Cardiac fibroblast (primary cell): ENCODE measurements at regions not wholly inside any gene's neighbourhood (a gene's known extent, or its start where the extent isn't known, plus 50 kb on each side); places are given as distances from the start of the nearest gene placed in this dataset.
A peak's percentile ranks its signal among the peaks of the same experiment; 100 is the strongest.

Experiments used
- DNase-seq, 2 donors: peaks; one replicate each; pipeline versions ENCODE4 v3.0.0 to v3.0.0-alpha.2; 2010; ENCODE audit warnings: low read depth in 2 of 2
- H3K4me3 ChIP-seq, 2 donors: replicated peaks in 1 of 2; 1 replicate in 1 of 2; 2 replicates in 1 of 2; pipeline ENCODE4 v1.5.1; 2011; ENCODE audit warnings: low read depth in 2 of 2, low read length in 2 of 2, mild to moderate bottlenecking in 2 of 2, moderate library complexity in 1 of 2
- TF ChIP-seq, protein P1 (sequence below): IDR thresholded peaks from one replicate; pipeline ENCODE4 v1.5.1; 2011; ENCODE audit warnings: low read depth, mild to moderate bottlenecking, low read length, inconsistent platforms

DNA sequence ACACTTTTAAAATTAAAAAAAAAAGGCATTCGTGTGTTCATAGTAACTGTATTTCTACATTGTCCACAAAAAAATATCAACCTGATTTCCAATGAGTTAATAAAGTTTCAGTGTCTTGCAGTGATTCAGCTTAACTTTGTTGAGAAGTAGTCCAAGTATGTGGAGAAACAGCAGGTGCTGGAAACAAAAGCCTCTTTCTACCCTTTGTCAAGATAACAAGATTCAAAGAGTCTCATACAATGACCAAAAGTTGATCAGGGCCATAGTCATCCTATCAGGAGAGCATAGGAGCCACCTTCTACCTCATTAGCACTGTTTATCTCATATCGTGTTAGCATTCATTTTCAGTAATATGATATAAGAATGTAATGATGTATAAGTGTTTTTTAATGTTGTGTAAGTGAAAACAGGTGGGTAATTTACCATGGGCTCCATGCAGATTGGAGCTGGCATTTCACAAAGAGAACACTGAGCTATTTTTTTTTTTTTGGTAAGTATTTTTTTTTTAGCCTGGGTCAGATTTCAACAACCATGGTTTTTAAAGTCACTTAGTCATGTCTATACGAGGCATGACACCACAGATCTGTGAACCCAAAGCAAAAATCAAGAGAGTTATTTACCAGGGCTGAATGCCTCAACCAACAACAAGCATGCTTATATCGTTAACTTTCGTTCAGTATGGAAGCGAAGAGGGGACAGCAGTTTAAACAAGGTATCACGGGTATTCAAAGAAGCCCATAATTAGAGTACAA, 165.0 kb upstream of the ZNF521 start:
- TF ChIP-seq, protein P1, sequence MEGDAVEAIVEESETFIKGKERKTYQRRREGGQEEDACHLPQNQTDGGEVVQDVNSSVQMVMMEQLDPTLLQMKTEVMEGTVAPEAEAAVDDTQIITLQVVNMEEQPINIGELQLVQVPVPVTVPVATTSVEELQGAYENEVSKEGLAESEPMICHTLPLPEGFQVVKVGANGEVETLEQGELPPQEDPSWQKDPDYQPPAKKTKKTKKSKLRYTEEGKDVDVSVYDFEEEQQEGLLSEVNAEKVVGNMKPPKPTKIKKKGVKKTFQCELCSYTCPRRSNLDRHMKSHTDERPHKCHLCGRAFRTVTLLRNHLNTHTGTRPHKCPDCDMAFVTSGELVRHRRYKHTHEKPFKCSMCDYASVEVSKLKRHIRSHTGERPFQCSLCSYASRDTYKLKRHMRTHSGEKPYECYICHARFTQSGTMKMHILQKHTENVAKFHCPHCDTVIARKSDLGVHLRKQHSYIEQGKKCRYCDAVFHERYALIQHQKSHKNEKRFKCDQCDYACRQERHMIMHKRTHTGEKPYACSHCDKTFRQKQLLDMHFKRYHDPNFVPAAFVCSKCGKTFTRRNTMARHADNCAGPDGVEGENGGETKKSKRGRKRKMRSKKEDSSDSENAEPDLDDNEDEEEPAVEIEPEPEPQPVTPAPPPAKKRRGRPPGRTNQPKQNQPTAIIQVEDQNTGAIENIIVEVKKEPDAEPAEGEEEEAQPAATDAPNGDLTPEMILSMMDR: no peak

DNA sequence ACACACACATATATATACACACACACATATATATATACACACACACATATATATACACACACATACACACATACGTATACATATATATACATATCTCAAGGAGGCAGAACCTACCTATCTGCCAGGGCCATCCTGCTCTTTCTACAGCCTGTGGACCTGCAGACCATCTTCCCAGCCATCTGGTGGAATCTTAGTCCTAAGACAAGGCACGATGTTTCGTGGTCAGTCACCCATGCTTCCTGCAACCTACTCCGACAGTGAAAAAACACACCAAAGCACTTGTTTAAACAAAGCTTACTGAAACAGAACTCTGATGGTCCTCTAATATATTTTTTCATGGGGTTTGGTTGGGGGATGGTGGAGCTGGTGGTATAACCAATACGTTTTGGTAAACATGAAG, 164.2 kb upstream of the ZNF521 start:
- TF ChIP-seq, protein P1: no peak
- no peak for DNase-seq
- no peak overlapping the region for H3K4me3 ChIP-seq

More for the DNA sequence above, 165.0 kb upstream of the ZNF521 start:
- no peak for DNase-seq
- H3K4me3 ChIP-seq: no peak overlapping the region

DNA sequence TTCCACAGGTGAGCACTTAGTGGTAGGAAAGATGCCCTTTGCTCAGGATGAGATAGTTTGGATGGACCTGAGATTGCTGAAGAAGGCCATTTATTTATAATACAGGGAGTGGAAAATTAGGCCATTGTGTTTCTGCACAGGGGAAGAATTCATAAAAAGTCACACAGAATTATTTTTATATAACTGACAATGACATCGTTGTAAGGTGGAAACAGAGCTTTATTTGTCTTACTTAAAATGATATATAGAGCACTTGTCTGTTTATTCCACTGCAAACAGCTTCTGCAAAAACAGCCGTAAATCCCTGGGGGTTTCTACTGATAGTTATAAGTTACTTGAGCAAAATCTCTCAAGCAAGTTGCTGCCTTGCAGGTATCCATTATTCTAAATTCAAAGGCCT, 158.1 kb upstream of the ZNF521 start:
- TF ChIP-seq, protein P1: no peak

GRCh38 chr18:25503567-25504081, 151.7 kb upstream of the ZNF521 start:
- DNase-seq: peak; percentile 65 to 83
- H3K4me3 ChIP-seq: peak overlapping the region; percentile 41 to 42
- TF ChIP-seq, protein P1: no peak

More for the DNA sequence above, 158.1 kb upstream of the ZNF521 start:
- no peak for DNase-seq
- H3K4me3 ChIP-seq: no peak overlapping the region

DNA sequence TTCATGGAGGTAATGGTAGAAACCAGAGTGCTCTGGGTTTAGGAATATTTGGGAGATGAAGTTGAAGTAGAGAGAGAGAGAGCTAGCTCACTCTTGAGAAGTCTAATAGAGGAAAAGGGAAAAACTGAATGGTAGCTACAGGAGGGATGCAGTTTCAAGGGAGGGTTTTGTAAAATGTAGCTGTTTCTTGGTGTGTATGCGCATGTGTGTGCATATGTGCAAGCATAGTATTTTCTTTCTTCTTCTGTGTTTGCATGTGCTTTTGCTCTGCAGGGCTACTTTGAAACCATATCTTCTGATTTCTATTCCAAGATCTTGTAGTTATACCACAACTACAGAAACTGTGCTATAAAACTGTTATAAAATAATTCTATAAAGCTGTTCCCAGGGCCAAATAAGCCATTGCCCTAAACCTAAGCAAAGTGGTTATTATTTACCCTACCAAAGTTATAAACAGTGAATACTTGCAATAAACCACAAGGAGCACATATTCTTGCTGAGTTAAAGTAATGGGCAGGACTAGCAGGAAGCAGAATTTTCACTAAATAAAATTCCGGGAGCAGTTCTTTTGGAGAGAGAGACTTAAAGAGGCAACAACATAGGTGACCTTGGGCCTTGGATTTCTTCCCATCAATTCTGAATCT, 145.3 kb upstream of the ZNF521 start:
- no peak for DNase-seq
- H3K4me3 ChIP-seq: no peak overlapping the region
- TF ChIP-seq, protein P1: no peak

- DNase-seq: no peak
- H3K4me3 ChIP-seq: no peak overlapping the region
- TF ChIP-seq, protein P1: no peak
Observed at GRCh38 chr18:25496544-25496943, 144.6 kb upstream of the ZNF521 start.
